ENCODE measurements at regions not wholly inside any gene's neighbourhood (a gene's known extent, or its start where the extent isn't known, plus 50 kb on each side); places are given as distances from the start of the nearest gene placed in this dataset.
"Not testable (repeated sequence)": the region's sequence is repeated elsewhere in the genome, so short reads cannot be mapped to it uniquely, and the experiment has no call there.

GRCh38 chr4:18444206-18444605, 422.7 kb upstream of the LCORL start:
- no peak for DNase-seq (ENCODE audit: low read depth)

- no peak for DNase-seq (ENCODE audit: low read depth)
Measured at GRCh38 chr4:18442957-18443356, 421.4 kb upstream of the LCORL start.

GRCh38 chr4:18441676-18442075, 420.1 kb upstream of the LCORL start:
- DNase-seq (ENCODE audit: low read depth) = no peak

DNA sequence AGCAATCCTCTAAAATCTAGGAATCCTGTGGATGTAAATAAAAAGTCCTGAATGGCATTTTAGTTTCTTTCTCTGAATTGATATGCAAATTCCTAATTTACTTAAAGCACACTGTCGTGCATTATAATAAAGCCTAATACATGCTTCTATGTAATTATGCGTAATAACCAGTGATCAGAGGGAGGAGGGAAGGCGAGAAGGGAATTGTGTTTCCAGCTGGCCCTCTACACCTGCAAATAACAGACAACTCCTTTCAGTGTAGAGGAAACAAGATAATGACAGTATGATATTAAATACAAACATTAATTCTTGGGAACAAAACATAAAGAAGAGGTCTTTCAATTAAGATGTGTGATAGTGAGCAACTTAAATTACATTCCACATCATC, 419.6 kb upstream of the LCORL start:
- no peak for DNase-seq (ENCODE audit: low read depth)

- no peak for DNase-seq (ENCODE audit: low read depth)
Measured at GRCh38 chr4:18440527-18441202, 419.1 kb upstream of the LCORL start.

DNA sequence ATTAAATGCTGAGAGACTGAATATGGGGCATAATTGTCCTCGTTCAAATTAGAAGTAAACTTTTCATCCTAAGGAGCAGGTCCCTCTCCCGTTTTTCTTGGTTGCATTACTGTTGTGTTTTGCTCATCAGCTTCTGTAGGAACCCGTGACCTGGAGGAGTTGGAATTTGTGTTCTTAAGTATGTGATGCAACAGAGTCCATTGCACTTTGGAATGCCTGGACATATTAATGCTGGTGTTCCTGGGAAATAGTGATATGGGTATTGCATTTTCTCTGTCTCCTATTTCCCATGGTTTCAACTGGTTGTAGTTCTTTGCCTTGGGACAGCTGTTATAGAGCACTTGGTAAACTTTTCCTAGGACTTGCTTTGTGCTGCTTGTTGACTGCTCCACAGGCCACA, 417.8 kb upstream of the LCORL start:
- DNase-seq (ENCODE audit: low read depth) = no peak

DNA sequence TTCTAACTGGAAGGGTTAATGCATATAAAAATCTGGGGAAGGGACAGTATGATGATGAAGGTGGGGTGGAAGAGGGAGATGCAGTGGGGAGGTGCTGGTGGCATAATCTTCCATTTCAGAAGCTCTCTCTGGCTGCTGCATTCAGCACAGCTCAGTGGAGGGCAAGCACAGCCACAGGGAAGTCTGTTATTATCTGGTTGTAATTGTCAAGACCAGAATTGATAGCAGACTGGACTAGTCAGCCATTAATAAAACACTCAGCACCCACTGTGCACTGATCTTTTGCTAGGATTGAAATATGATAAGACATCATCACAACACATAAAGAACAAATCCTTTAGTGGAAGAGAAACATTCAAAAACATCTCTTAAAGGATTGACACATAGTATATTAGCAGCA, 414.2 kb upstream of the LCORL start:
- DNase-seq (ENCODE audit: low read depth) = no peak

- no peak for DNase-seq (ENCODE audit: low read depth)
Measured at GRCh38 chr4:18422685-18423084, 401.1 kb upstream of the LCORL start.

- no peak for DNase-seq (ENCODE audit: low read depth)
Measured at GRCh38 chr4:18421519-18421918, 400.0 kb upstream of the LCORL start.

DNA sequence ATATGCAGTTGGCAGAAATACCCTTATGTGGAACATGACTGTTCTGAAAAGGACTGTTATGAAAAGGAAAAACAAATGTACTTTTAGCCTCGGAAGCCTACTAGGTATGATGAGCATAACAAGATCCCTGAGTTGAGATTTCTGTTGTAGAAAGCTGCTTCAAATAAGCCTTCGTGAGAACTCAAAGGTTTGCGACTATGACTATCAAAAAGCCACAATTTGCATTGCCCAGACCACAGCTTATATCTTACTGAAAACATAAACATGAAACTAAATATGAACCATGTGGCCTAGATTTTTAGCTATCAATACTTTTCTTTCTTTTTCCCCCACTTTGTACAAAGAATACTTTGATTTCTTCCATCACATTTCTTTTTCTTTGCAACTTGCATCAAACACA, 398.2 kb upstream of the LCORL start:
- DNase-seq (ENCODE audit: low read depth) = no peak

- DNase-seq (ENCODE audit: low read depth) = not testable (repeated sequence)
Measured at GRCh38 chr4:18418195-18418898, 396.8 kb upstream of the LCORL start.

DNA sequence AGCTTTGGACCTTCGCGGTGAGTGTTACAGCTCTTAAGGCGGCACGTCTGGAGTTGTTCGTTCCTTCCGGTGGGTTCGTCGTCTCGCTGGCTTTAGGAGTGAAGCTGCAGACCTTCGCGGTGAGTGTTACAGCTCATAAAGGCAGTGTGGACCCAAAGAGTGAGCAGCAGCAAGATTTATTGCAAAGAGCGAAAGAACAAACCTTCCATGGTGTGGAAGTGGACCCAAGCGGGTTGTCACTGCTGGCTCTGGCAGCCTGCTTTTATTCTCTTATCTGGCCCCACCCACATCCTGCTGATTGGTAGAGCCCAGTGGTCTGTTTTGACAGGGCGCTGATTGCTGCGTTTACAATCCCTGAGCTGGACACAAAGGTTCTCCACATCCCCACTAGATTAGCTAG, 396.1 kb upstream of the LCORL start:
- not testable (repeated sequence) for DNase-seq (ENCODE audit: low read depth)

GRCh38 chr4:18406264-18406663, 384.7 kb upstream of the LCORL start:
- no peak for DNase-seq (ENCODE audit: low read depth)

- DNase-seq (ENCODE audit: low read depth) = no peak
Measured at GRCh38 chr4:18405054-18405453, 383.5 kb upstream of the LCORL start.

DNA sequence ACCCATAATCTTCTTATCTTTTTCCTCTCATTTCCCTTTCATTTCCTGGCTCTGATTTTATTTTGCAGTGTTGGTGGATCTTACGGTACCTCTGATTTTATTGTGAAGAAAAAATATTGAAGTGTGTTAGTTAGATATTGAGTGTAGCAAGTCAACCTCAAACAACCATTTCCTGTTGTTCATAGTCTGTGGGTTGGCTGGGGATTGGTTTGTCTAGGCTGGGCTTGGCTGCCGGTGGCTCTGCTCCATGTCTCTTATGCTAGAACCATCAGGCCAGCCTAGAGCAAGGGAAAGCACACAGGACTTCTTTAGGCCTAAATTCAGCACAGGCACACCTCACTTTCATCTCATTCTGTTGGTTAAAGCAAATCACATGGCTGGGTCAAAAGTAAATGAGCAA, 383.1 kb upstream of the LCORL start:
- no peak for DNase-seq (ENCODE audit: low read depth)

DNA sequence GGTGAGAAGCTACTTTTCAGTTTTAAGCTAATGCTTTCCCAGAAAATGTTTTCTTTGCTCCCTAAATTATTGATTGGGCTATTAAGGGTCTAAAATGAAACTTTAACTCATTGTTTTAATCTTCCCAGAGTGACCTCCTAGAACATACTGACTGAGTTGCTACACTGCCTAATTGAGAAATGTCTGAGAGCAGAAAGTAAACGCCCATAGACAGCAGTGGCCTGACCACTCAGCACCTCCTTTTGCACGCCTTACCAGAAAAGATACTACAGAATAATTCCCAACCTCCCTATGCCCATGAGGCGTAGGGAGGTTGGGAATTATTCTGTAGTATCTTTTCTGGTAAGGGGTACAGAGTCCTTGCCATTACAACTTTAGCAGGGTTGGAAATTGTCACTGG, 381.8 kb upstream of the LCORL start:
- DNase-seq (ENCODE audit: low read depth) = no peak

DNA sequence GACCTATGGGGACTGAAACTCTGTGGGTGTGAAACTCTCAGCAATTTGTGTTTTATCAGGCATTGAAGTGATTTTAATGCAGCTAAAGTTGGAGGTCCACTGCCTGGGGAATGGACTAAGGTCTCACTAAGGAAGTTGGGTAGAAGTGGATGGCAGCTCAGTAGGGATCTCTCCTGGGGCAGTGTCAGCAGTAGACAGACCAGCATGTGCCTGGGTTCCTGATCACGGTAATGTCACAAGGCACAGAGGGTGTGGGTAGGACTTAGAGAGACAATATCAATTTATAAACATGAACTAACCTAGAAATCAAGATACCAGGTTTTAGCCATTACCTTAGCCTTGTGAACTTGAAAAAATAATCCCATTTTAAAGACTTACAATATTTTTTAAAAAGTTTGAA, 380.3 kb upstream of the LCORL start:
- no peak for DNase-seq (ENCODE audit: low read depth)

- DNase-seq (ENCODE audit: low read depth) = no peak
Measured at GRCh38 chr4:18401425-18401824, 379.9 kb upstream of the LCORL start.

DNA sequence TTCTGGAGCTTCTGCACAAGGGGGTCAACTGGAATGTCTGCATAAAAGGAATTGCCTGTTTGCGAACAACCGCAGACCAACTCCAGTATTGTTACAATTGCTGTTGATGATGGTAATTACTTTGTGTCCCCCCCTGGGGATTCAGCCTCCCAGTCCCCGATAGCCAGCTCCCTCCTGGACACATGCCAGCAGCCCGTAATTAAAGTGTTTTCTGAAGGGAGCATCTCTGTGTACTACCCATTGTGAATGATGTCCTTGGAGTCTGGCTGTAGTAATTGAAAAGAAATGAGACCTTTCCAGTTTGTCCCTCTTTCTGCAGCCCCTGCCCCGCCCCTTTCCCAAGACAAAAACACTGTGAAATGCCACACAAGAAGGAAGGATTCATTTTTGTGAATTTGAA, 377.1 kb upstream of the LCORL start:
- DNase-seq (ENCODE audit: low read depth) = no peak

- no peak for DNase-seq (ENCODE audit: low read depth)
Measured at GRCh38 chr4:18397681-18398390, 376.3 kb upstream of the LCORL start.

DNA sequence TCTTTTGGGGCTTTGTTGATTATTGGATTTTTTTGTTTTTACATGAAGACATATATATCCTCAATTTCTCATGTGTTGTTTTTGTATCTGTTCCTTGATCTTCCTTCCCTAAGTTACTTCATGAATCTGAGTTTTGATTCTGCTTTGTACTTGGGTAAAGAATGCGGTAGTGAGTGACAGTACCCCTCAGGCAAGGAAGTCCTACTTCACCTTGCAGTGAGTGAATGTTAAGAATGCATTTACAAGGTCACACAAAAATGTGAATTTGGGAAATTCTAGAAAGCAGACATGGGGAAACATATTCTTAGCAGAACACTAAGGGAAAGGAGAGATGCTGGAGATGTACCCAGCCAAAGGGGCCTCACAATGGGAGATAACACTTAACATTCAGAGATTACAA, 373.1 kb upstream of the LCORL start:
- DNase-seq (ENCODE audit: low read depth) = no peak

DNA sequence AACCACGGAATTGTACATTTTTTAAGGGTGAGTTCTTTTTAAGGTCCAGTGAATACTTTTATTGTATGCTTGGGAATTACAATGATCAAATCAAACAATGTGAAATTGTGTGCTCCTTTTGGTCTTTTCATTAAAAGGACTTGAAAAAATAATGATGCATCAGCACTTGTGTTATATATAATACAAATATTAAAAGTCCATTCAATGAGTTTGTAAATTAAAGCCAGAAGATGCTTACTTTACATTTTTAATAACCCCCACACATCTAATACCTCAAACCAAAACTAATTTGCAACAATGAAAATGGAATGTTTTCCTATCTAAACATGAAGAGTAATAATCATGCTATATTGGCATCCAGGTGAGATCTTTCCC, 369.8 kb upstream of the LCORL start:
- no peak for DNase-seq (ENCODE audit: low read depth)

DNA sequence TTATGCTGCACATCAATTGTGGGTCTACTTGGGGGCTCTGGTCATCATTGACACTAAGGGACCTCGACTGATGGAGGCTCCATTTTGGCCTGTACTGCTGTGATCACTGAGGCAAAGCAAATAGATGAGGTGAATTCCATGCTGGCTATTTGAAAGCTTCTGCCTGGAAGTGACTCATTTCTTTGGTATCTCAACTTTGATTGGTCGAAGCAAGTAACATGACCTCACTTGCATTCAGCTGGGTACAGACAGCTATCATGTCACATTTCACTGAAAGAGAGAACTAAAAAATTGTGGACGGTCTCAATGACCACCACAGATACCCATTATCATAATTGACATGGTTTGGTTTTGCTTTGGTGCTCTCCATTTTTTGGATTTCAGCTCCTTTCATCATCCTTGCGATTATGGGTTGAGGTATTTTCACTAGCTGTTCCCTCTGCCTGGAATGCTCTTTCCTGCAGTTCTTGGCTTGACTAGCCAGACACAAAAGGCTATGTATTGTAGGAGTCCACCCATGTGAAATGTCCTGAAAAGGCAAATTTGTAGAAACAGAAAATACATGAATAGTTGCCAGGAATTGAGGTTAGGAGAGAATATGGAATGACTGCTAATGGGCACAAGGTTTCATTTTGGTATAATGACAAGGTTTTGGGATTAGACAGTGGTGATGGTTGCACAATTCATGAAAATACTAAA, 369.2 kb upstream of the LCORL start:
- DNase-seq (ENCODE audit: low read depth) = no peak
